SKM-1 treated with dmso at 0.1 percent for 144 hours (cell line): ENCODE measurements at regions not wholly inside any gene's neighbourhood (a gene's known extent, or its start where the extent isn't known, plus 50 kb on each side); places are given as distances from the start of the nearest gene placed in this dataset.
A peak's percentile ranks its signal among the peaks of the same experiment; 100 is the strongest.
"Not testable (repeated sequence)": the region's sequence is repeated elsewhere in the genome, so short reads cannot be mapped to it uniquely, and the experiment has no call there.

Experiments
- DNase-seq: peaks from one replicate; lab custom pipeline; 2025; ENCODE audit not compliant: unreplicated experiment; lab: John Stamatoyannopoulos, UW

DNA sequence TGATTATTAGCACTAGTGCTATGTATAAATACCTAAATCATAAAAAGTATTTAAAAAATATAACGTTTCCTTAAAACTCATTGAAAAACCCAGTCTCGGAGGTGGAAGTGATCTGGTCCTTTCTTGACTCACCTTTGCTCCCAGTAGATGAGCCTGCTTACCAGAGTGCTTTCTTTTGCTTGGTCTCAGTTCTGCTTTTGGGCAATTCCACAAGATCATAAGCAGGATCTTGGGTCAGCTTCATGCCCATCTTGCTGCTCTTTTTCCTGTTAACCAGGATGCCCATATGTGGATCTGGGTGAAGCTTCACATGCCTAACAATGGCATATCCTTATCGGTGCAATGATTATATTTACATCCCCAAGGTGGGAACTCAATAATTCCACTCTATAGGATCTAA lies 332.1 kb upstream of the FAM98A start:
- DNase-seq: no peak

- no peak for DNase-seq
Measured at GRCh38 chr2:33929467-33929866, 330.4 kb upstream of the FAM98A start.

DNA sequence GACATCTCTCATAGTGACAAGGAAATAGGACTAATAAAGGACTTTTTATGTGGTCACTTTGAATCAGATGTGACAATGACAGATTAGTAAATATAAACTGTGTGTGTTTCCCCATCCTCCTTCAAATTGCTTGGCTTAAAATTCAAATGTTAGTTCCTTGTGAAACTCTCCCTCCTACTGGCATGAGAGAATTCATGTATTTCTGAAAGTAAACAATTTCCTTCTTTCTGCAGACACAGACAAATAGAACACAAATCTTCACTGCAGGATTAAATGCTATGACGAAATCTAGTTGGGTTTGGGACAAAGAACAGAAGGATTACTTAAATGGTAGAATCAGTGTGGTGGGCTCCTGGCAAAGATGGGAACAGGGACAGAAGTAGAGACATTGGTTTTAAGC lies 328.7 kb upstream of the FAM98A start:
- no peak for DNase-seq

DNA sequence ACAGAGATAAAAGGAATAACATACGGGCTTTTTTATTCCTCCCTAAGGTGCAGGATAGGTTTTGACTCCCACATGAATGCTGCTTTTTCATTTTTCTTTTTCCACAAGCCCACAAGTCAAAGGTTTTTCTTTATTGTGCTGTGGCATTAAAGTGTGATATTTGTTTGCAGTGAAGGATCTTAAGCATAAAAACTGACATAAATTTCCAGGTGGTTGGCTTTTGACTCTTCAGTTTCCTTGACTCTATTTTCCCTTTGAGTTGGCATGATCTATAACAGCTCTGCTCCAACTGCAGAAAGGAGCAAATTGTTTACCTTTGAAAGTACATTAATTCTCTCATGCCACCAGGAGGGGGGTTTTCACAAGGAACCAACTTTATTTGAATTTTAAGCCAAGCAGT lies 326.2 kb upstream of the FAM98A start:
- DNase-seq: no peak

- DNase-seq: no peak
Measured at GRCh38 chr2:33924586-33925169, 325.6 kb upstream of the FAM98A start.

- DNase-seq: no peak
Measured at GRCh38 chr2:33917252-33917651, 318.2 kb upstream of the FAM98A start.

DNA sequence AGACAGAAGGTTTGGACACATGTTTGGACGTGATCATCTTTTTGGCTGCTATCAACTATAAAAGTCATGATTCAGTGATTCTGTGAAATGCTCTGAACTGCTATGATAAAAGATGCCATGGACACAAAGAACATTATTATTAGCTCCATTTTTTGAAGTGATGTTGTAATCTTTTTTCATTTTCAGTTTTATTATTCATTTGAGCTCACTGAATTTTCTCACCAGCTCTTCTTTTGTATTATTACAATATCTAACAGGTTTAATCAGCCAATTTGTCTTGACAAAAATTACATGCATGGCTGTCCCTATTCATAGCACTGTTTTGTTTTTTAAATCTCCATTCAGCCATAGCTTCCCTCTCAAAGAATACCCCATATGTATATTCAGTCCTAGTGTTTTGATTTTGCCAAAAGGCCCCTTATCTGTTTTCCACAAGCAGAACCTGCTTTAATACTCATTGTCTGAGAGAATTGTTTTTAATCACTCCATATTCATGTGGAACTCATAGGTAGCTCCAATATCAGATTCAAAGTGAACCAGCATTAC lies 314.0 kb upstream of the FAM98A start:
- no peak for DNase-seq

DNA sequence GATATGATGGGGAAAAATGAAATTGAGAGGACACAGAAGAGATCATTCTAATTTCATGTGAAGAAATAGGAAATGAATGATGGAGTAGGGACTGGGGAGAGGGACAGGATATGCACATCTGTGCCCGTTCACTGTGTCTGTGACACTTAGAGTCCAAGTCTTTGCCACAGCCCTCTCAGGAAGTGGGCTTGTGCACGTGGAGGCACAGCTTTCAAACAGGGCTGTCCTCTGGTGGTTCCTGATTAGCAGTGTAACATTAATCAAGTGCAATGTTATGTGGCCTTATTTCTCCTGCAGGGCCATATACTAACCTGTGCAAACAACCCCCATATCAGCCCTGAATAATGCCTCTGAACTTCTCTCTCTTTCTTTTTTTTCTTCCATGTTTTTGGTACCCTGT lies 312.2 kb upstream of the FAM98A start:
- no peak for DNase-seq

DNA sequence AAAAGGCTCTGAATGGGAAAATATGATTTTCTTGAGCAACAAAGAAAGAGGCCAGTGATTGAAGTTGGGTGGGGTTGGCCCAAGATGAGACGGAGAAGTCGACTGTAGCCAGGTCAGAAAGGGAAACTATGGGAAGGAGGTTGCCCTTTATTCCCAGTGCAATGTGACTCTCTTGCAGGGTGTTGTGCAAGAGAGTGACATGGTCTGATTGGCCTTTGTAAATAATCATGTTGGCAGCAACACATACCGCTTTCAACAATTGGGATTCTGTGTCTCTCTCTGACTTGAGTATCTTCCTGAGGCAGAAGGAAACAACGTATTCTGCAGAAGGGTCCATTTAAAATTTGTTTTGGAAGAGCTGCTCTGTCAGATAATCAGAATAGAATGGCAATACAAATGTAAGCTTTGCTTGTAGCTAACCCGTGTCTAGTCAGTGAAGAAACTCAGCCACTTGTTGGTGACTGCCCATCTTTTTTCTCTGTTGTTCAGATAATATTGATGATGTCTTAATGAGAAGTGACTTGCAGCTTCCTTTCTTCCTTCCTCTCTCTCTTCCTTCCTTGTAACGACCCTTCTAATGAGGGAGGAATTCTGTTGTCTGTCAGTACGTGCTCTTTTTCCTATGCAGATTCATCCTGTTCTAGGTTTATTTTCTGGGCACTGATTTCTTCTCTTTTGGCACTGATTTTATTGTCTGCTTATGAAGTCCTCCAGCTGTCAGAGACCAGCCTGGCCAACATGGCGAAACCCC lies 311.0 kb upstream of the FAM98A start:
- DNase-seq: no peak

DNA sequence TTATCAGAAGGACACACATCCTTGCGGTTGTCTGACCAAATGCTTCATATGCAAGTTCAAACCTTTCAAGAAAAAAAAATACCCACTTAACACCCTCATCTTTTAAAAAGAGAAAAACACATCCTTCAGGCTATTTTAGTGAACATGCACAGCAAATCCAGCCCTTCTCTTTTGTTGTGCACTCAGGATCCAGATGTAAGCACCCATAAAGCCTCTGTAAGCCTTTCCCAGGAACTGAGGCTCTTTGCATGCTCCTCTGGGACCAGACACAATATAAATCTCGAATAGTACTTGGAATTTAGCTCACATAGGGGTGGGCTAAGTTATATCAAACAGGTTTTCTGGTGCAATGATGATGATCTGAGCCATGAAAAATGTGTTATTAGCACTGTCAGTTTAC lies 308.8 kb upstream of the FAM98A start:
- no peak for DNase-seq

DNA sequence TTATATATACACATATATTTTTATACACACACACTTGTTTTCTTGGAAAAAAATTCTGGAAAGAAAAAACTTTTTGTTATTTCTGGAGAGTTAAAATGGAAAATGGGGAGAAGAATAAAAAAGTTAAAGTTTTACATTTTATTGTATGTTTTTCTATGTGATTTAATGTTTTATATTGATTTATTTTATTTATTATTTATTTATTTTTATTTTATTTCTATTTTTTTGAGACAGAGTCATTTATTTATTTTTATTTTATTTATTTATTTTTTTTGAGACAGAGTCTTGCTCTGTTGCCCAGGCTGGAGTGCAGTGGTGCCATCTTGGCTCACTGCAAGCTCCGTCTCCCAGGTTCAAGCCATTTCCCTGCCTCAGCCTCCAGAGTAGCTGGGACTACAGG lies 307.0 kb upstream of the FAM98A start:
- not testable (repeated sequence) for DNase-seq

GRCh38 chr2:33904801-33905200 lies 305.7 kb upstream of the FAM98A start:
- DNase-seq: no peak

GRCh38 chr2:33903701-33904100 lies 304.6 kb upstream of the FAM98A start:
- DNase-seq: no peak

GRCh38 chr2:33903215-33903614 lies 304.1 kb upstream of the FAM98A start:
- DNase-seq: peak; percentile 40

- DNase-seq: no peak
Measured at GRCh38 chr2:33900610-33901009, 301.5 kb upstream of the FAM98A start.

- DNase-seq: peak; percentile 7
Measured at GRCh38 chr2:33897741-33898140, 298.6 kb upstream of the FAM98A start.

GRCh38 chr2:33893824-33894223 lies 294.7 kb upstream of the FAM98A start:
- DNase-seq: no peak

DNA sequence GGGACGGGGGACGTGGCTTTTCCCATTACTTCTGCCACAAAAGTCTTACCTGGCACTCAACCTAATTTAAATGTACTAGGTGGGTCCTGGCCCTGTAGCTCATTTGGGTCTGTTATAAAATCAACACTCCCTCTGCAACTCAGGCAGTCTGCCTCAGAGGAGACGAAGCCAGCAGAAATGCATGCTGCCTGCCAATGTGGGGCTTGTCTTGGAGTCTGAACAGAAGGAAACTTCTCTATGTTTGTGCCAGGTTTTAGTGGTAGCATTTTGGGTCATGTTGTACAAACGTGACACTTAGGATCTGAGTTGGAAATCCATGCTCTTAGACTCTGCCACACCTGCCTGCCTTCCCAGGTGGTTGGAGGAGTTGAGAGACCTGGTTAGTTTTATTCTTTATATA lies 292.5 kb upstream of the FAM98A start:
- DNase-seq: no peak

DNA sequence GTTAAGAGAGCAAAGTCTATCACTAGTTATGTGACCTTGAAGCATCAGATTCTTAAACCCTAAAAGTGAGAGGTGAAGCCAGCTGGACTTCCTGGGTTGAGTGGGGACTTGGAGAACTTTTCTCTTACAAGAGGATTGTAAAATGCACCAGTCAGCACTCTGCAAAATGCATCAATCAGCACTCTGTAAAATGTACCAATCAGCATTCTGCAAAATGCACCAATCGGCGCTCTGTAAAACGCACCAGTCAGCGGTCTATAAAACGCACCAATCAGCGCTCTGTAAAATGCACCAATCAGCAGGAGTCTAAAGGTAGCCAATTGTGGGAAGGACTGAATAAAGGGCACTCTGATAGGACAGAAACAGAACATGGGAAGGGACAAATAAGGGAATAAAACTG lies 291.6 kb upstream of the FAM98A start:
- DNase-seq: no peak

DNA sequence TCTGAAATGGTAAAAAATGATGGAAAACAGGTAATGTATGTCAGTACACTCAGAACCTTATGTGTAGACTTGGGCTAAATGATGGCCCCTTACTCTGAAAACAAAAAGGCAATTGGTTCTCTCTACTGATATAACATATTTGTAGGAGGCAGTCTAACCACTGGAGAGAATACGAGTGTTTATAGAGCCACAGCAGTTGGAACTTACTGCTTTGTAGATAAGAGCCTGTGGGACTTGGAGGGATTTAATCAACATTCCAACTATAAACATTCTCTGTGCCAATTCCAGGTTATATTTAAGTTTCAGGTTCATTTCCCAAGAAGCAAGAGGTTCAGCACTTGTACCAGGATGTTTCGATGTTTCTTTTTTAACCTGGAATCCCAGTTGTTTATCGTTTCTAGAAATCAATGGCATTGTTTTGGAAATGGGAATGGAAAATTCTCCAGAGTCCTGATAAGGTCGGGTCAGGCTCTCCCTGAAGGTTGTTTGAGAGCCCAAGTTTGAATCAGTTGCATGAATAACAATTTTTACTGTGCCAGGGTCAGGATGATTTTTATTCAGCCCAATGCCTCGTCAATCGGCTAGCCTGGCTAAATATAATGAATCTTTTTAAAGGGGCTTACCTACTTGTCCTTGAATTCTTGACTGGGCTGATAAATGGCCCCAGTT lies 278.4 kb upstream of the FAM98A start:
- DNase-seq: no peak

GRCh38 chr2:33873076-33873605 lies 274.0 kb upstream of the FAM98A start:
- no peak for DNase-seq
